Small intestine (tissue), 7 donors: ENCODE measurements at regions not wholly inside any gene's neighbourhood (a gene's known extent, or its start where the extent isn't known, plus 50 kb on each side); places are given as distances from the start of the nearest gene placed in this dataset.
"Not testable (repeated sequence)": the region's sequence is repeated elsewhere in the genome, so short reads cannot be mapped to it uniquely, and the experiment has no call there.

Source experiments
- DNase-seq, 2 donors: peaks; one replicate each; pipeline versions ENCODE4 v3.0.0 to v3.0.0-alpha.2; 2013
- FAIRE-seq: peaks from 2 replicates; lab custom pipeline; 2012; peaks lifted over from hg19 to GRCh38; lab: Jason Lieb, UNC
- H3K27ac ChIP-seq, 3 donors: one replicate each; pipeline ENCODE4 v1.5.1; 2013; ENCODE audit warnings: low read length in 2 of 3, mild to moderate bottlenecking in 2 of 3, control low read depth in 1 of 3, inconsistent platforms in 1 of 3, low read depth in 1 of 3, moderate library complexity in 1 of 3
- H3K27me3 ChIP-seq, 3 donors: one replicate each; pipeline ENCODE4 v1.6.1; 2013; ENCODE audit warnings: low read length in 3 of 3, inconsistent platforms in 1 of 3; ENCODE audit not compliant: control insufficient read depth in 3 of 3, insufficient read depth in 3 of 3
- H3K36me3 ChIP-seq, 3 donors: one replicate each; pipeline ENCODE4 v1.6.1; 2013; ENCODE audit warnings: low read length in 3 of 3, inconsistent platforms in 1 of 3, low read depth in 1 of 3, mild to moderate bottlenecking in 1 of 3, moderate library complexity in 1 of 3; ENCODE audit not compliant: control insufficient read depth in 3 of 3, insufficient read depth in 2 of 3
- H3K4me1 ChIP-seq, 3 donors: one replicate each; pipeline ENCODE4 v1.6.1; 2013; ENCODE audit warnings: low read length in 2 of 3, inconsistent platforms in 1 of 3, low read depth in 1 of 3, mild to moderate bottlenecking in 1 of 3, moderate library complexity in 1 of 3; ENCODE audit not compliant: control insufficient read depth in 3 of 3, insufficient read depth in 2 of 3
- H3K4me3 ChIP-seq, 3 donors: one replicate each; pipeline ENCODE4 v1.5.1; 2013; ENCODE audit warnings: low read length in 3 of 3, control low read depth in 1 of 3, inconsistent platforms in 1 of 3, low read depth in 1 of 3, mild to moderate bottlenecking in 1 of 3, moderate library complexity in 1 of 3
- H3K9me3 ChIP-seq, 2 donors: one replicate each; pipeline ENCODE4 v1.6.1; 2013; ENCODE audit warnings: low read depth in 1 of 2, low read length in 1 of 2; ENCODE audit not compliant: control insufficient read depth in 2 of 2, insufficient read depth in 1 of 2
- WGBS, 3 donors: extraction: QIAGEN DNeasy Blood & Tissue Kit; methylation state at CpG; one replicate each; pipeline ENCODE4 v1.1.7; 2013; 5-methylcytosine and 5-hydroxymethylcytosine counted together
- donor health status: healthy with polysubstance abuse.
- donor health status: control.
- donor health status: control.
- donor health status: Bipolar disorder and iron deficiency.
- donor health status: healthy.

GRCh38 chr18:77401173-77401572 lies 151.5 kb downstream of the GALR1 start:
- DNase-seq, result no peak
- Histone ChIP-seq H3K9me3 (no peaks in the 10 kb centered on the region), H3K4me1 (no peaks in the 10 kb centered on the region), H3K4me3 (no peak overlapping the region), H3K27ac (no peak overlapping the region), H3K36me3 (no peaks in the 10 kb centered on the region), H3K27me3 (peaks cover 0 to 2% (median 0%) of the 10 kb centered on the region in 3 donors)
- 81 to 90% (median 89%) methylated on average over 9 of the region's 9 CpGs for WGBS, 3 donors
- no peak for FAIRE-seq

DNA sequence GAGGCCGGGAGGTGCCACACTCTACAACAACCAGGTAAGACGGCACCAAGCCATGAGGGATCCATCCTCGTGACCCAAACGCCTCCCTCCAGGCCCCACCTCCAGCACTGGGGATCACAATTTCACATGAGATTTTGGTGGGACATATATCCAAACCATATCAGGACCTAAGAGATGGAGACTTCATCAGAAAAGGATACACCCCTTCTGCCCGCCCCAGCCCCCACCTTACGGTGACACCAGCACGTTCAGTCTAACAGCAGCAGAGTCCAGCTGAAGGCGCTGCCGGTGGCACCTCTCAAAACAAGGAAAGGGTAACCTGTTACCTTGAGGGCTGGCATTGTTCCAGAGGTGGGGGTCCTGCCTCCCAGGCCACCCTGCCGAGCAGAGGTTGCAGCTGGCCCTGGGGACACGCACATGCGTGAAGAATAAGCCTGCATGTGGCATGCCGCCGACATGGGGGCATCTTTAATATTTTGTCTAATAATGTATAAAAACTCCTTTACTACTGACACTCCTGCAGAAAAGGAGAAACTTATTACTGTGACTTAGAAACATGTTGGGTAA lies 154.4 kb downstream of the GALR1 start:
- H3K9me3 ChIP-seq, result no peaks in the 10 kb centered on the region
- H3K27ac ChIP-seq, result no peak overlapping the region
- no peak for DNase-seq
- no peak overlapping the region for H3K4me3 ChIP-seq
- H3K4me1 ChIP-seq, result no peaks in the 10 kb centered on the region
- 85 to 94% (median 86%) methylated on average over 14 of the region's 14 CpGs for WGBS, 3 donors
- peaks cover 0 to 2% (median 0%) of the 10 kb centered on the region in 3 donors for H3K27me3 ChIP-seq
- H3K36me3 ChIP-seq, result no peaks in the 10 kb centered on the region
- FAIRE-seq, result no peak

GRCh38 chr18:77405096-77405495 lies 155.4 kb downstream of the GALR1 start:
- FAIRE-seq, result no peak
- no peak overlapping the region for H3K27ac ChIP-seq
- H3K27me3 ChIP-seq, result peaks cover 0 to 2% (median 0%) of the 10 kb centered on the region in 3 donors
- H3K4me3 ChIP-seq, result no peak overlapping the region
- no peaks in the 10 kb centered on the region for H3K9me3 ChIP-seq
- WGBS, 3 donors, result 85 to 87% (median 86%) methylated on average over 11 of the region's 11 CpGs
- no peaks in the 10 kb centered on the region for H3K4me1 ChIP-seq
- DNase-seq, result no peak
- H3K36me3 ChIP-seq, result no peaks in the 10 kb centered on the region

DNA sequence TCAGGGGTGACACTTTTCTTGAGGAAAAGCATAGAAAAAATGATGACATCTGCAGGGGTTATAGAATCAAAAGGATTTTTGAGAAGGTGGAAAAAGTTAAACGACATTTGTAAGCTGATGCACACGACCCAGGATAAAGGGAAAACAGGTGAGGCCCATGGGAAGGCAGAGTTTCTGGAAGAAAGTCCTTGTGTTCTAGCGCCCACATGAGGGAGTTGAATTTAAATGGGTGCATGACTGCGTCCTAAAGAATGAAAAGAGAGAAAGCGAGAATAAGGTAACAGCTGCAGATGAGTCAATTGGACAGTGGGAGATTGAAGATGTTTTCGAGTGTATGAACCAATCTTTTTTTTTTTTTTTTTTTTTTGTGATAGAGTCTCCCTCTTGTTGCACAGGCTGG lies 158.1 kb downstream of the GALR1 start:
- no peak for FAIRE-seq
- 26 to 62% (median 49%) methylated on average over 6 of the region's 6 CpGs for WGBS, 3 donors
- peak in 1 of 2 donors; percentile 7 for DNase-seq
- Histone ChIP-seq H3K4me3 (no peak overlapping the region), H3K36me3 (no peaks in the 10 kb centered on the region), H3K27me3 (peaks cover 0 to 2% (median 0%) of the 10 kb centered on the region in 3 donors), H3K27ac (no peak overlapping the region), H3K9me3 (no peaks in the 10 kb centered on the region), H3K4me1 (no peaks in the 10 kb centered on the region)

DNA sequence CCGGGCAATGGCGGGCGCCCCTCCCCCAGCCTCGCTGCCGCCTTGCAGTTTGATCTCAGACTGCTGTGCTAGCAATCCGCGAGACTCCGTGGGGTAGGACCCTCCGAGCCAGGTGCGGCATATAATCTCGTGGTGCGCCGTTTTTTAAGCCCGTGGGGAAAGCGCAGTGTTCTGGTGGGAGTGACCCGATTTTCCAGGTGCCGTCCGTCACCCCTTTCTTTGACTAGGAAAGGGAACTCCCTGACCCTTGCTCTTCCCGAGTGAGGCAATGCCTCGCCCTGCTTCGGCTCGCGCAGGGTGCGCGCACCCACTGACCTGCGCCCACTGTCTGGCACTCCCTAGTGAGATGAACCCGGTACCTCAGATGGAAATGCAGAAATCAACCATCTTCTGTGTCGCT lies 171.9 kb downstream of the GALR1 start:
- H3K36me3 ChIP-seq, H3K4me3 ChIP-seq, H3K4me1 ChIP-seq, H3K9me3 ChIP-seq, DNase-seq, H3K27me3 ChIP-seq, H3K27ac ChIP-seq, FAIRE-seq: not testable (repeated sequence)
- WGBS, 3 donors, result 70 to 87% (median 70%) methylated on average over 11 to 25 of the region's 28 CpGs

GRCh38 chr18:77422974-77423867 lies 173.6 kb downstream of the GALR1 start:
- no peak overlapping the region for H3K27ac ChIP-seq
- H3K4me3 ChIP-seq, result no peak overlapping the region
- H3K9me3 ChIP-seq, result no peaks in the 10 kb centered on the region
- no peak for DNase-seq
- H3K27me3 ChIP-seq, result no peaks in the 10 kb centered on the region
- no peak for FAIRE-seq
- no peaks in the 10 kb centered on the region for H3K36me3 ChIP-seq
- WGBS, 3 donors, result 36 to 38% (median 36%) methylated on average over 7 of the region's 7 CpGs
- H3K4me1 ChIP-seq, result no peaks in the 10 kb centered on the region

DNA sequence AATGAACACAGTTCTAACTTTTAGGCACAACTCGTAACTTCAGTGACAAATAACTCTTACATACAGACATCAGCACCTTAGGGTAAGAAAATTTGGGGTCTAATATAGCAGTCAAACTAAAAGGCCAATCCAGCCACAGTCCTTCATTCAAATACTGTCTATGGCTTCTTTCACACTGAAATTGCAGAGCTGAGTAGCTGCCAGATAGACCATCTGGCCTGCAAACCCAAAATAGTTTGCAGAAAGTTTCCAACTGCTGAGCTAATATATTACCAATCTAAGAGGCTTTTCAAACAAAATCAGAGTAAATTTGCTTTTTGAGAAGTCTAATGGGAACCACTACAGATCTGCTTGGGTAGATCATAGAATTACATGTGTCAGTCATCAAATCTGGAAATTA lies 183.4 kb downstream of the GALR1 start:
- Histone ChIP-seq H3K4me3 (no peak overlapping the region), H3K9me3 (no peaks in the 10 kb centered on the region), H3K27ac (no peak overlapping the region), H3K4me1 (no peaks in the 10 kb centered on the region), H3K27me3 (no peaks in the 10 kb centered on the region), H3K36me3 (no peaks in the 10 kb centered on the region)
- FAIRE-seq, result no peak
- 63 to 79% (median 71%) methylated on average over 1 of the region's 1 CpG for WGBS, 3 donors
- DNase-seq, result no peak

DNA sequence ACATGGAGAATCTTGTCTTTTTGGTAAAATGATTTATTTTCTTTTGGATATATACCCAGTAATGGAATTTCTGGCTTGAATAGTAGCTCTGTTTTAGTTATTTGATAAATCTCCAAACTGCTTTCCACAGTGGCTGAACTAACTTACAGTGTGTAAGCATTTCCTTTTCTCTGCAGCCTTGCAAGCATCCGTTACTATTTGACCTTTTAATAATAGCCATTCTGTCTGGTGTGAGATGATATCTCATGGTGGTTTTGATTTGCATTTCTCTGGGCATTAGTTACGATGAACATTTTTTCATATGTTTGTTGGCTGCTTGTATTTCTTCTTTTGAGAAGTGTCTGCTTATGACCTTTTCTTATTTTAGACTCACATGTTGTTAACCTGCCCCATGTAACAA lies 190.2 kb downstream of the GALR1 start:
- H3K27me3 ChIP-seq, result no peaks in the 10 kb centered on the region
- WGBS, 3 donors, result 76 to 84% (median 76%) methylated on average over 2 of the region's 2 CpGs

More for the DNA sequence above, 190.2 kb downstream of the GALR1 start:
- Histone ChIP-seq H3K4me3 (no peak overlapping the region), H3K4me1 (no peaks in the 10 kb centered on the region), H3K36me3 (no peaks in the 10 kb centered on the region), H3K9me3 (no peaks in the 10 kb centered on the region), H3K27ac (no peak overlapping the region)
- no peak for DNase-seq
- no peak for FAIRE-seq
